Cardiac fibroblast (primary cell): ENCODE measurements at regions not wholly inside any gene's neighbourhood (a gene's known extent, or its start where the extent isn't known, plus 50 kb on each side); places are given as distances from the start of the nearest gene placed in this dataset.

ENCODE experiments used
- DNase-seq, 2 donors: peaks; one replicate each; pipeline versions ENCODE4 v3.0.0 to v3.0.0-alpha.2; 2010; ENCODE audit warnings: low read depth in 2 of 2
- H3K4me3 ChIP-seq, 2 donors: replicated peaks in 1 of 2; 1 replicate in 1 of 2; 2 replicates in 1 of 2; pipeline ENCODE4 v1.5.1; 2011; ENCODE audit warnings: low read depth in 2 of 2, low read length in 2 of 2, mild to moderate bottlenecking in 2 of 2, moderate library complexity in 1 of 2
- TF ChIP-seq, protein P1 (sequence below): IDR thresholded peaks from one replicate; pipeline ENCODE4 v1.5.1; 2011; ENCODE audit warnings: low read depth, mild to moderate bottlenecking, low read length, inconsistent platforms

DNA sequence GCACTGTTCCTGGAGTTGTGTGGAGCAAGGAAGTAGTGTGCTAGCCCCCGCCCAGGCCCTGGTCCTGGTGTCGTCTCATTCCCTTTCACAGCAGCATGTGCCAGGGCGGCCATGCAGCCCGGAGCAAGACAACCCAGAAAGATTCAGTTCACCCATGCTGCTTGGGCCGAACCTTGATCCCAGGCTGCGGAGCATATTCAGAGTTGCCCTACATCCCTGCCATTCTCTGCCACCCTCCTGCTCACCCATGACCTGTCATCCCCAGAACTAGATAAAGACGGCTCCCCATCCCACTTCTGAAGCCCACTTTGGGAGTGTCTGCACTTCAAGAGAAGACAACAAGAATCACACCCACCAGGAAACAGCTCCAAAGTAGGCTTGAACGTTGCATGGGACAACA, 2452.5 kb downstream of the TP53TG3F start:
- no peak overlapping the region for H3K4me3 ChIP-seq
- DNase-seq, result no peak
- TF ChIP-seq, protein P1, sequence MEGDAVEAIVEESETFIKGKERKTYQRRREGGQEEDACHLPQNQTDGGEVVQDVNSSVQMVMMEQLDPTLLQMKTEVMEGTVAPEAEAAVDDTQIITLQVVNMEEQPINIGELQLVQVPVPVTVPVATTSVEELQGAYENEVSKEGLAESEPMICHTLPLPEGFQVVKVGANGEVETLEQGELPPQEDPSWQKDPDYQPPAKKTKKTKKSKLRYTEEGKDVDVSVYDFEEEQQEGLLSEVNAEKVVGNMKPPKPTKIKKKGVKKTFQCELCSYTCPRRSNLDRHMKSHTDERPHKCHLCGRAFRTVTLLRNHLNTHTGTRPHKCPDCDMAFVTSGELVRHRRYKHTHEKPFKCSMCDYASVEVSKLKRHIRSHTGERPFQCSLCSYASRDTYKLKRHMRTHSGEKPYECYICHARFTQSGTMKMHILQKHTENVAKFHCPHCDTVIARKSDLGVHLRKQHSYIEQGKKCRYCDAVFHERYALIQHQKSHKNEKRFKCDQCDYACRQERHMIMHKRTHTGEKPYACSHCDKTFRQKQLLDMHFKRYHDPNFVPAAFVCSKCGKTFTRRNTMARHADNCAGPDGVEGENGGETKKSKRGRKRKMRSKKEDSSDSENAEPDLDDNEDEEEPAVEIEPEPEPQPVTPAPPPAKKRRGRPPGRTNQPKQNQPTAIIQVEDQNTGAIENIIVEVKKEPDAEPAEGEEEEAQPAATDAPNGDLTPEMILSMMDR, result no peak

GRCh38 chr16:35931722-35932121, 2472.3 kb downstream of the TP53TG3F start:
- no peak for DNase-seq
- H3K4me3 ChIP-seq, result no peak overlapping the region
- TF ChIP-seq, protein P1, result no peak
